ENCODE measurements at regions not wholly inside any gene's neighbourhood (a gene's known extent, or its start where the extent isn't known, plus 50 kb on each side); places are given as distances from the start of the nearest gene placed in this dataset.

- 68% methylated on average over 16 of the region's 16 CpGs for WGBS
- ATAC-seq (peak in 1 of 2 donors; percentile 20), DNase-seq (peak in 2 of 3 donors; percentile 51 to 56)
- H3K4me1 ChIP-seq (ENCODE audit: control insufficient read depth, insufficient read depth, low read length): no peaks in the 10 kb centered on the region
- no peak overlapping the region for H3K27ac ChIP-seq (ENCODE audit: low read length)
- H3K27me3 ChIP-seq (ENCODE audit: control insufficient read depth, insufficient read depth): no peaks in the 10 kb centered on the region
- no peaks in the 10 kb centered on the region for H3K9me3 ChIP-seq (ENCODE audit: control insufficient read depth, low read length)
- intact Hi-C loops (cut with DNase I): no loop called here
- no peak overlapping the region for H3K4me3 ChIP-seq (ENCODE audit: low read length)
Measured at GRCh38 chr7:431658-432111, 88.0 kb downstream of the PDGFA start.

GRCh38 chr7:432256-432655, 87.4 kb downstream of the PDGFA start:
- DNase-seq (peak in 1 of 3 donors; percentile 36), ATAC-seq (no peak)
- H3K27me3 ChIP-seq (ENCODE audit: control insufficient read depth, insufficient read depth): no peaks in the 10 kb centered on the region
- no peak overlapping the region for H3K4me3 ChIP-seq (ENCODE audit: low read length)
- 88% methylated on average over 11 of the region's 11 CpGs for WGBS
- intact Hi-C loops (cut with DNase I): no loop called here
- no peak overlapping the region for H3K27ac ChIP-seq (ENCODE audit: low read length)
- no peaks in the 10 kb centered on the region for H3K4me1 ChIP-seq (ENCODE audit: control insufficient read depth, insufficient read depth, low read length)
- H3K9me3 ChIP-seq (ENCODE audit: control insufficient read depth, low read length): no peaks in the 10 kb centered on the region

GRCh38 chr7:432933-433332, 86.7 kb downstream of the PDGFA start:
- WGBS: 89% methylated on average over 11 of the region's 11 CpGs
- H3K27ac ChIP-seq (ENCODE audit: low read length): no peak overlapping the region
- no peaks in the 10 kb centered on the region for H3K4me1 ChIP-seq (ENCODE audit: control insufficient read depth, insufficient read depth, low read length)
- H3K27me3 ChIP-seq (ENCODE audit: control insufficient read depth, insufficient read depth): no peaks in the 10 kb centered on the region
- peak in 1 of 3 donors; percentile 36 for DNase-seq
- intact Hi-C loops (cut with DNase I): no loop called here
- no peak for ATAC-seq
- no peak overlapping the region for H3K4me3 ChIP-seq (ENCODE audit: low read length)
- no peaks in the 10 kb centered on the region for H3K9me3 ChIP-seq (ENCODE audit: control insufficient read depth, low read length)

- intact Hi-C loops (cut with DNase I): no loop called here
- Histone ChIP-seq H3K4me3 (ENCODE audit: low read length) (no peak overlapping the region), H3K4me1 (ENCODE audit: control insufficient read depth, insufficient read depth, low read length) (no peaks in the 10 kb centered on the region), H3K27ac (ENCODE audit: low read length) (no peak overlapping the region), H3K27me3 (ENCODE audit: control insufficient read depth, insufficient read depth) (no peaks in the 10 kb centered on the region), H3K9me3 (ENCODE audit: control insufficient read depth, low read length) (no peaks in the 10 kb centered on the region)
- 88% methylated on average over 13 of the region's 13 CpGs for WGBS
- DNase-seq (peak in 2 of 3 donors; percentile 38 to 46), ATAC-seq (no peak)
Measured at GRCh38 chr7:433558-433957, 86.1 kb downstream of the PDGFA start.

GRCh38 chr7:434891-435629, 84.6 kb downstream of the PDGFA start:
- DNase-seq: peak in 2 of 3 donors; percentile 14 to 31
- intact Hi-C loops (cut with DNase I): no loop called here
- H3K9me3 ChIP-seq (ENCODE audit: control insufficient read depth, low read length): no peaks in the 10 kb centered on the region
- H3K4me1 ChIP-seq (ENCODE audit: control insufficient read depth, insufficient read depth, low read length): no peaks in the 10 kb centered on the region
- 40% methylated on average over 35 of the region's 35 CpGs for WGBS
- no peak for ATAC-seq
- no peak overlapping the region for H3K4me3 ChIP-seq (ENCODE audit: low read length)
- H3K27ac ChIP-seq (ENCODE audit: low read length): no peak overlapping the region
- no peaks in the 10 kb centered on the region for H3K27me3 ChIP-seq (ENCODE audit: control insufficient read depth, insufficient read depth)

- ATAC-seq (peak in 1 of 2 donors; percentile 24), DNase-seq (peak in 2 of 3 donors; percentile 56 to 70)
- H3K27me3 ChIP-seq (ENCODE audit: control insufficient read depth, insufficient read depth): no peaks in the 10 kb centered on the region
- H3K27ac ChIP-seq (ENCODE audit: low read length): no peak overlapping the region
- WGBS: 80% methylated on average over 28 of the region's 28 CpGs
- H3K9me3 ChIP-seq (ENCODE audit: control insufficient read depth, low read length): no peaks in the 10 kb centered on the region
- intact Hi-C loops (cut with DNase I): no loop called here
- H3K4me3 ChIP-seq (ENCODE audit: low read length): no peak overlapping the region
- no peaks in the 10 kb centered on the region for H3K4me1 ChIP-seq (ENCODE audit: control insufficient read depth, insufficient read depth, low read length)
Measured at GRCh38 chr7:435630-436366, 83.8 kb downstream of the PDGFA start.

GRCh38 chr7:436367-437128, 83.1 kb downstream of the PDGFA start:
- Histone ChIP-seq H3K27ac (ENCODE audit: low read length) (no peak overlapping the region), H3K9me3 (ENCODE audit: control insufficient read depth, low read length) (no peaks in the 10 kb centered on the region), H3K27me3 (ENCODE audit: control insufficient read depth, insufficient read depth) (no peaks in the 10 kb centered on the region), H3K4me1 (ENCODE audit: control insufficient read depth, insufficient read depth, low read length) (no peaks in the 10 kb centered on the region), H3K4me3 (ENCODE audit: low read length) (no peak overlapping the region)
- 93% methylated on average over 33 of the region's 33 CpGs for WGBS
- ATAC-seq (peak in 1 of 2 donors; percentile 8), DNase-seq (peak in 1 of 3 donors; percentile 45)
- intact Hi-C loops (cut with DNase I): no loop called here

- no peak overlapping the region for H3K4me3 ChIP-seq (ENCODE audit: low read length)
- peak in 2 of 3 donors; percentile 45 to 46 for DNase-seq
- H3K9me3 ChIP-seq (ENCODE audit: control insufficient read depth, low read length): no peaks in the 10 kb centered on the region
- intact Hi-C loops (cut with DNase I): no loop called here
- WGBS: 81% methylated on average over 43 of the region's 43 CpGs
- no peak overlapping the region for H3K27ac ChIP-seq (ENCODE audit: low read length)
- H3K27me3 ChIP-seq (ENCODE audit: control insufficient read depth, insufficient read depth): no peaks in the 10 kb centered on the region
- no peak for ATAC-seq
- H3K4me1 ChIP-seq (ENCODE audit: control insufficient read depth, insufficient read depth, low read length): no peaks in the 10 kb centered on the region
Measured at GRCh38 chr7:437329-438251, 82.1 kb downstream of the PDGFA start.

- Histone ChIP-seq H3K4me3 (ENCODE audit: low read length) (no peak overlapping the region), H3K4me1 (ENCODE audit: control insufficient read depth, insufficient read depth, low read length) (no peaks in the 10 kb centered on the region), H3K27me3 (ENCODE audit: control insufficient read depth, insufficient read depth) (no peaks in the 10 kb centered on the region), H3K9me3 (ENCODE audit: control insufficient read depth, low read length) (no peaks in the 10 kb centered on the region), H3K27ac (ENCODE audit: low read length) (no peak overlapping the region)
- DNase-seq (peak in 1 of 3 donors; percentile 48), ATAC-seq (no peak)
- intact Hi-C loops (cut with DNase I): no loop called here
- 81% methylated on average over 7 of the region's 7 CpGs for WGBS
Measured at GRCh38 chr7:438361-438760, 81.3 kb downstream of the PDGFA start.

- Histone ChIP-seq H3K9me3 (ENCODE audit: control insufficient read depth, low read length) (no peaks in the 10 kb centered on the region), H3K4me1 (ENCODE audit: control insufficient read depth, insufficient read depth, low read length) (no peaks in the 10 kb centered on the region), H3K27ac (ENCODE audit: low read length) (no peak overlapping the region), H3K4me3 (ENCODE audit: low read length) (no peak overlapping the region), H3K27me3 (ENCODE audit: control insufficient read depth, insufficient read depth) (no peaks in the 10 kb centered on the region)
- intact Hi-C loops (cut with DNase I): no loop called here
- ATAC-seq (no peak), DNase-seq (peak in 2 of 3 donors; percentile 22 to 39)
- WGBS: 91% methylated on average over 14 of the region's 14 CpGs
Measured at GRCh38 chr7:438916-439315, 80.7 kb downstream of the PDGFA start.

Measured in right cardiac atrium (tissue), 5 donors.